ENCODE measurements at regions not wholly inside any gene's neighbourhood (a gene's known extent, or its start where the extent isn't known, plus 50 kb on each side); places are given as distances from the start of the nearest gene placed in this dataset.

- WGBS (ENCODE audit: insufficient coverage): 83% methylated on average over 3 of the region's 4 CpGs
- Histone ChIP-seq H3K4me1 (ENCODE audit: control insufficient read depth, insufficient read depth, low read length) (peaks cover 4% of the 10 kb centered on the region), H3K36me3 (ENCODE audit: control insufficient read depth, insufficient read depth, low read length) (no peaks in the 10 kb centered on the region), H3K9me3 (ENCODE audit: control insufficient read depth, insufficient read depth, low read length) (no peaks in the 10 kb centered on the region), H3K4me3 (ENCODE audit: low read depth, low read length) (no peak overlapping the region), H3K27me3 (ENCODE audit: control insufficient read depth, insufficient read depth, low read length) (no peaks in the 10 kb centered on the region), H3K27ac (ENCODE audit: low read depth, low read length) (no peak overlapping the region)
- DNase-seq (ENCODE audit: low read depth in 4 of 6, low spot score in 6 of 6): no peak
These were observed 50.3 kb downstream of the NALF2 start for GRCh38 chrX:69554321-69554947.

- Histone ChIP-seq H3K27me3 (ENCODE audit: control insufficient read depth, insufficient read depth, low read length) (no peaks in the 10 kb centered on the region), H3K4me1 (ENCODE audit: control insufficient read depth, insufficient read depth, low read length) (peaks cover 4% of the 10 kb centered on the region), H3K4me3 (ENCODE audit: low read depth, low read length) (no peak overlapping the region), H3K27ac (ENCODE audit: low read depth, low read length) (no peak overlapping the region), H3K9me3 (ENCODE audit: control insufficient read depth, insufficient read depth, low read length) (no peaks in the 10 kb centered on the region), H3K36me3 (ENCODE audit: control insufficient read depth, insufficient read depth, low read length) (no peaks in the 10 kb centered on the region)
- DNase-seq (ENCODE audit: low read depth in 4 of 6, low spot score in 6 of 6): peak in 1 of 6 donors; percentile 5
- WGBS (ENCODE audit: insufficient coverage): 72% methylated on average over 5 of the region's 6 CpGs
These were observed 51.4 kb downstream of the NALF2 start for GRCh38 chrX:69555481-69556041.

- Histone ChIP-seq H3K9me3 (ENCODE audit: control insufficient read depth, insufficient read depth, low read length) (no peaks in the 10 kb centered on the region), H3K4me1 (ENCODE audit: control insufficient read depth, insufficient read depth, low read length) (peaks cover 4% of the 10 kb centered on the region), H3K27me3 (ENCODE audit: control insufficient read depth, insufficient read depth, low read length) (no peaks in the 10 kb centered on the region), H3K27ac (ENCODE audit: low read depth, low read length) (no peak overlapping the region), H3K36me3 (ENCODE audit: control insufficient read depth, insufficient read depth, low read length) (no peaks in the 10 kb centered on the region), H3K4me3 (ENCODE audit: low read depth, low read length) (no peak overlapping the region)
- WGBS (ENCODE audit: insufficient coverage): 46% methylated on average over 8 of the region's 16 CpGs
- no peak for DNase-seq (ENCODE audit: low read depth in 4 of 6, low spot score in 6 of 6)
These were observed 52.2 kb downstream of the NALF2 start for GRCh38 chrX:69556060-69557011.

GRCh38 chrX:69562904-69563578 is 52.9 kb upstream of the EDA start:
- H3K27me3 ChIP-seq (ENCODE audit: control insufficient read depth, insufficient read depth, low read length): no peaks in the 10 kb centered on the region
- H3K9me3 ChIP-seq (ENCODE audit: control insufficient read depth, insufficient read depth, low read length): no peaks in the 10 kb centered on the region
- no peak for DNase-seq (ENCODE audit: low read depth in 4 of 6, low spot score in 6 of 6)
- WGBS (ENCODE audit: insufficient coverage): no CpG with 5 or more reads among the region's 1 CpG
- no peak overlapping the region for H3K4me3 ChIP-seq (ENCODE audit: low read depth, low read length)
- H3K36me3 ChIP-seq (ENCODE audit: control insufficient read depth, insufficient read depth, low read length): no peaks in the 10 kb centered on the region
- no peak overlapping the region for H3K27ac ChIP-seq (ENCODE audit: low read depth, low read length)
- no peaks in the 10 kb centered on the region for H3K4me1 ChIP-seq (ENCODE audit: control insufficient read depth, insufficient read depth, low read length)

GRCh38 chrX:69564665-69565064 is 51.2 kb upstream of the EDA start:
- no peak overlapping the region for H3K27ac ChIP-seq (ENCODE audit: low read depth, low read length)
- WGBS (ENCODE audit: insufficient coverage): 17% methylated on average over 1 of the region's 2 CpGs
- H3K27me3 ChIP-seq (ENCODE audit: control insufficient read depth, insufficient read depth, low read length): no peaks in the 10 kb centered on the region
- H3K36me3 ChIP-seq (ENCODE audit: control insufficient read depth, insufficient read depth, low read length): no peaks in the 10 kb centered on the region
- H3K4me3 ChIP-seq (ENCODE audit: low read depth, low read length): no peak overlapping the region
- H3K4me1 ChIP-seq (ENCODE audit: control insufficient read depth, insufficient read depth, low read length): no peaks in the 10 kb centered on the region
- DNase-seq (ENCODE audit: low read depth in 4 of 6, low spot score in 6 of 6): no peak
- no peaks in the 10 kb centered on the region for H3K9me3 ChIP-seq (ENCODE audit: control insufficient read depth, insufficient read depth, low read length)

DNA sequence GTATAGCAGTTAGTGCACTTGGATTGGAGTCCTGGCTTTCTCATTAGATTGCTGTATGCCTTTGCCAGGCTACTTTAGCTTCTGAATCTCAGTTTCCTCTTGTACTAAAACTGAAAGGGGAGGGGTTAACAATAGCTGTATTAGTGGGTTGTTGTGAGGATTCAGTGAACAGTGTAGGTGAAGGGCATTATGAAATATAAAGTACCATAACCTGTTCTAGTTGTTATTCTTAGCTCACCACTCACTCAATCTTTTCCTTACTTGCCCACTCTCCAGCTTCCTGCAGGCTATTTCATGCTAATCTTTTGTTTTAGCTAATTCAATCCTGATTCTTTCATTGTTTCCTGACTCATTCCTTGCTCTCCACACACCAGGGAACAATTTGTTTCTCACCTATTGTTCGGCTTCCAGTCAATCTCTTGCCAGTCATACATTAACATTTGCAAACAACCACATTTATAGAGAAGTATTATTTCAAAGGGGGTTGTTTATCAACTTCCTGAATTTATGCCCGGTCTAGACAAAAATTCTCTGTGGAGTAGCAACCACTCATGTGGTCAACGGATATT is 50.6 kb upstream of the EDA start:
- Histone ChIP-seq H3K36me3 (ENCODE audit: control insufficient read depth, insufficient read depth, low read length) (no peaks in the 10 kb centered on the region), H3K4me3 (ENCODE audit: low read depth, low read length) (no peak overlapping the region), H3K27me3 (ENCODE audit: control insufficient read depth, insufficient read depth, low read length) (no peaks in the 10 kb centered on the region), H3K9me3 (ENCODE audit: control insufficient read depth, insufficient read depth, low read length) (no peaks in the 10 kb centered on the region), H3K27ac (ENCODE audit: low read depth, low read length) (no peak overlapping the region), H3K4me1 (ENCODE audit: control insufficient read depth, insufficient read depth, low read length) (no peaks in the 10 kb centered on the region)
- no peak for DNase-seq (ENCODE audit: low read depth in 4 of 6, low spot score in 6 of 6)
- WGBS (ENCODE audit: insufficient coverage): 63% methylated on average over 2 of the region's 3 CpGs
